UCSD-AML1 (cell line): ENCODE measurements at regions not wholly inside any gene's neighbourhood (a gene's known extent, or its start where the extent isn't known, plus 50 kb on each side); places are given as distances from the start of the nearest gene placed in this dataset.
"Not testable (repeated sequence)": the region's sequence is repeated elsewhere in the genome, so short reads cannot be mapped to it uniquely, and the experiment has no call there.

Experiments used
- DNase-seq: peaks from one replicate; lab custom pipeline; 2025; ENCODE audit not compliant: unreplicated experiment; lab: John Stamatoyannopoulos, UW

- DNase-seq: no peak
Observed at GRCh38 chr14:39722547-39723273, 290.5 kb upstream of the FBXO33 start.

GRCh38 chr14:39716987-39717570 lies 284.8 kb upstream of the FBXO33 start:
- DNase-seq: no peak

- no peak for DNase-seq
Observed at GRCh38 chr14:39712293-39712999, 280.2 kb upstream of the FBXO33 start.

- no peak for DNase-seq
Observed at GRCh38 chr14:39704594-39704993, 272.4 kb upstream of the FBXO33 start.

- no peak for DNase-seq
Observed at GRCh38 chr14:39694341-39694740, 262.1 kb upstream of the FBXO33 start.

- DNase-seq: no peak
Observed at GRCh38 chr14:39683691-39684260, 251.5 kb upstream of the FBXO33 start.

GRCh38 chr14:39682582-39682981 lies 250.3 kb upstream of the FBXO33 start:
- no peak for DNase-seq

- DNase-seq: no peak
Observed at GRCh38 chr14:39681782-39682399, 249.7 kb upstream of the FBXO33 start.

- no peak for DNase-seq
Observed at GRCh38 chr14:39680777-39681176, 248.5 kb upstream of the FBXO33 start.

- DNase-seq: no peak
Observed at GRCh38 chr14:39673734-39674133, 241.5 kb upstream of the FBXO33 start.

- DNase-seq: no peak
Observed at GRCh38 chr14:39673270-39673711, 241.1 kb upstream of the FBXO33 start.

- no peak for DNase-seq
Observed at GRCh38 chr14:39668449-39668848, 236.2 kb upstream of the FBXO33 start.

GRCh38 chr14:39666386-39666785 lies 234.2 kb upstream of the FBXO33 start:
- DNase-seq: no peak

GRCh38 chr14:39665075-39665475 lies 232.8 kb upstream of the FBXO33 start:
- no peak for DNase-seq

- DNase-seq: no peak
Observed at GRCh38 chr14:39664646-39665045, 232.4 kb upstream of the FBXO33 start.

- no peak for DNase-seq
Observed at GRCh38 chr14:39641224-39641623, 209.0 kb upstream of the FBXO33 start.

GRCh38 chr14:39639009-39639408 lies 206.8 kb upstream of the FBXO33 start:
- not testable (repeated sequence) for DNase-seq

- no peak for DNase-seq
Observed at GRCh38 chr14:39628087-39628486, 195.9 kb upstream of the FBXO33 start.

- DNase-seq: no peak
Observed at GRCh38 chr14:39626589-39627576, 194.7 kb upstream of the FBXO33 start.

GRCh38 chr14:39621678-39622077 lies 189.4 kb upstream of the FBXO33 start:
- no peak for DNase-seq
